K562 (cell line): ENCODE measurements at regions not wholly inside any gene's neighbourhood (a gene's known extent, or its start where the extent isn't known, plus 50 kb on each side); places are given as distances from the start of the nearest gene placed in this dataset.

Source experiments
- ATAC-seq: fragments of 200-7000 bp; cut with Tn5 transposase; 3 replicates; pipeline ENCODE4 v1.9.1; 2020; ENCODE audit warnings: moderate library complexity
- BruUV-seq: library from RNA; stranded (reverse); fragments of 400-500 nt; replicated peaks from 2 replicates; lab custom pipeline; 2021; lab: Mats Ljungman, UMichigan
- CTCF ChIA-PET: fragments of 300-600 bp; formaldehyde crosslinking; extraction: SDS; loops from one replicate; lab custom pipeline; 2021; ENCODE audit warnings: low intra/inter-chr PET ratio; lab: Yijun Ruan, JAX
- POLR2A ChIA-PET: fragments of 300-600, 350-650 bp; sonication (Branson Sonifier 250); formaldehyde crosslinking; extraction: SDS; loops from one replicate; lab custom pipeline; 2021; ENCODE audit warnings: antibody characterized with exemption, inconsistent platforms; lab: Yijun Ruan, JAX
- DNase-seq, 4 experiments: peaks; one replicate each; pipeline versions ENCODE4 v3.0.0 to v3.0.0-alpha.2; 2011 to 2018; ENCODE audit warnings: low spot score in 3 of 4, mixed read lengths in 3 of 4; ENCODE audit errors: extremely low read depth in 1 of 4
- FAIRE-seq: peaks from 2 replicates; lab custom pipeline; 2011; peaks lifted over from hg19 to GRCh38; lab: Jason Lieb, UNC
- H2AFZ ChIP-seq: 2 replicates; pipeline ENCODE4 v1.6.0; 2011; ENCODE audit warnings: low read depth, low read length, control low read depth, inconsistent platforms
- H3K27ac ChIP-seq: fragments of 200-600 bp; 3 replicates; pipeline ENCODE4 v1.8.0; 2011; ENCODE audit warnings: low read depth, mild to moderate bottlenecking, control low read depth, inconsistent platforms, low read length, moderate library complexity, mixed read lengths; ENCODE audit errors: extremely low read depth
- H3K27me3 ChIP-seq, 2 experiments: fragments of 300-600 bp in 1 of 2; 2 replicates in 1 of 2; 3 replicates in 1 of 2; pipeline versions ENCODE4 v1.6.0 to v1.8.0; 2011; ENCODE audit warnings: inconsistent platforms in 2 of 2, low read length in 2 of 2, mild to moderate bottlenecking in 1 of 2, mixed read lengths in 1 of 2, moderate library complexity in 1 of 2; ENCODE audit not compliant: control insufficient read depth in 2 of 2, insufficient read depth in 2 of 2
- H3K36me3 ChIP-seq: fragments of 300-600 bp; 3 replicates; pipeline ENCODE4 v1.8.0; 2011; ENCODE audit warnings: mild to moderate bottlenecking, low read length, inconsistent platforms; ENCODE audit not compliant: control insufficient read depth, insufficient read depth
- H3K4me1 ChIP-seq, 2 experiments: fragments of 200-600 bp in 1 of 2; replicated peaks in 1 of 2; 2 replicates in 1 of 2; 3 replicates in 1 of 2; pipeline versions ENCODE4 v1.5.1 to v1.8.0; 2011; ENCODE audit warnings: inconsistent platforms in 2 of 2, low read length in 2 of 2, mild to moderate bottlenecking in 1 of 2, mixed read lengths in 1 of 2, moderate library complexity in 1 of 2; ENCODE audit not compliant: control insufficient read depth in 2 of 2, insufficient read depth in 2 of 2
- H3K4me2 ChIP-seq: 2 replicates; pipeline ENCODE4 v1.6.1; 2011; ENCODE audit warnings: low read length, control low read depth, inconsistent platforms, mixed read lengths; ENCODE audit not compliant: insufficient read depth
- H3K4me3 ChIP-seq: fragments of 200-600 bp; sonication (generic), shearing (Covaris generic); 2 replicates; pipeline ENCODE4 v1.5.1; 2016; ENCODE audit warnings: control low read depth, inconsistent platforms
- H3K79me2 ChIP-seq: fragments of 200-600 bp; 3 replicates; pipeline ENCODE4 v1.8.0; 2011; ENCODE audit warnings: low read length, inconsistent platforms; ENCODE audit not compliant: control insufficient read depth, insufficient read depth
- H3K9ac ChIP-seq, 2 experiments: 2 replicates each; pipeline versions ENCODE4 v1.6.0 to v1.6.1; 2011; ENCODE audit warnings: low read depth in 2 of 2, low read length in 2 of 2, control low read depth in 1 of 2, inconsistent platforms in 1 of 2, mild to moderate bottlenecking in 1 of 2, mixed read lengths in 1 of 2; ENCODE audit not compliant: insufficient read depth in 1 of 2
- H3K9me1 ChIP-seq: one replicate; pipeline ENCODE4 v1.6.0; 2011; ENCODE audit warnings: inconsistent platforms, mild to moderate bottlenecking, low read length, moderate library complexity; ENCODE audit not compliant: control insufficient read depth, insufficient read depth
- H3K9me3 ChIP-seq: replicated peaks from 2 replicates; pipeline ENCODE4 v1.5.1; 2011; ENCODE audit warnings: low read depth, low read length, inconsistent platforms; ENCODE audit not compliant: control insufficient read depth, insufficient read depth
- H4K20me1 ChIP-seq: replicated peaks from 2 replicates; pipeline ENCODE4 v1.6.1; 2011; ENCODE audit warnings: low read length, inconsistent platforms, mixed read lengths; ENCODE audit not compliant: control insufficient read depth, insufficient read depth
- MBD2 ChIP-seq: sonication (generic); IDR thresholded peaks from 2 replicates; pipeline ENCODE4 v1.6.1; 2016; ENCODE audit warnings: low read depth, borderline replicate concordance
- TFE3 ChIP-seq: fragments of 450-650 bp; formaldehyde crosslinking; IDR thresholded peaks from 2 replicates; pipeline ENCODE4 v1.4.0; 2020; ENCODE audit warnings: mild to moderate bottlenecking, mixed read lengths
- ZNF280B ChIP-seq: fragments of 250-450 bp; sonication (Bioruptor Pico); IDR thresholded peaks from 2 replicates; pipeline ENCODE4 v1.5.1; 2021; ENCODE audit warnings: mild to moderate bottlenecking
- WGBS: fragments of 100-300 bp; shearing (Covaris generic); methylation state at CpG from one replicate; pipeline ENCODE4 v1.1.6; 2016; ENCODE audit warnings: low coverage, mixed read lengths; ENCODE audit not compliant: insufficient coverage; ENCODE audit errors: missing lambda C conversion rate; 5-methylcytosine and 5-hydroxymethylcytosine counted together
- in situ Hi-C: fragments of 300-500 bp; cut with MboI; formaldehyde crosslinking; loops from 4 replicates; pipeline ENCODE4 v1.15.0; 2018; ENCODE audit warnings: inconsistent platforms, mixed read lengths
- intact Hi-C: fragments of 100-400 bp; cut with micrococcal nuclease; formaldehyde crosslinking; loops from 2 replicates; pipeline ENCODE4 v1.14.2; 2022

GRCh38 chr6:8703059-8703458, 267.7 kb upstream of the SLC35B3 start:
- Histone ChIP-seq H3K36me3 (no peaks in the 10 kb centered on the region), H3K9ac (no peak overlapping the region), H3K79me2 (no peaks in the 10 kb centered on the region), H3K27me3 (no peaks in the 10 kb centered on the region), H3K4me2 (no peak overlapping the region), H3K4me3 (no peak overlapping the region), H3K9me3 (no peaks in the 10 kb centered on the region; the same call in 1 of the 2 replicates), H3K27ac (no peak overlapping the region), H4K20me1 (no peaks in the 10 kb centered on the region), H3K9me1 (no peaks in the 10 kb centered on the region), H2AFZ (no peak overlapping the region), H3K4me1 (no peaks in the 10 kb centered on the region)
- FAIRE-seq (no peak), ATAC-seq (no peak), DNase-seq (no peak)
- TF ChIP-seq TFE3 = peak; percentile 89
- no peak for TF ChIP-seq ZNF280B (CRISPR knock-in tag)
- no peak for TF ChIP-seq MBD2
- BruUV-seq = no TSS peak
- in situ Hi-C loops = no loop called here
- ChIA-PET CTCF (no interaction called here), POLR2A (no interaction called here)
- 0% methylated on average over 1 of the region's 1 CpG for WGBS
- intact Hi-C loops = no loop called here
